Dedifferentiated amniotic fluid mesenchymal stem cell (primary cell): ENCODE measurements at regions not wholly inside any gene's neighbourhood (a gene's known extent, or its start where the extent isn't known, plus 50 kb on each side); places are given as distances from the start of the nearest gene placed in this dataset.

Source experiments
- DNase-seq: peaks from one replicate; pipeline ENCODE4 v3.0.0-alpha.2; 2016; ENCODE audit errors: extremely low spot score

DNA sequence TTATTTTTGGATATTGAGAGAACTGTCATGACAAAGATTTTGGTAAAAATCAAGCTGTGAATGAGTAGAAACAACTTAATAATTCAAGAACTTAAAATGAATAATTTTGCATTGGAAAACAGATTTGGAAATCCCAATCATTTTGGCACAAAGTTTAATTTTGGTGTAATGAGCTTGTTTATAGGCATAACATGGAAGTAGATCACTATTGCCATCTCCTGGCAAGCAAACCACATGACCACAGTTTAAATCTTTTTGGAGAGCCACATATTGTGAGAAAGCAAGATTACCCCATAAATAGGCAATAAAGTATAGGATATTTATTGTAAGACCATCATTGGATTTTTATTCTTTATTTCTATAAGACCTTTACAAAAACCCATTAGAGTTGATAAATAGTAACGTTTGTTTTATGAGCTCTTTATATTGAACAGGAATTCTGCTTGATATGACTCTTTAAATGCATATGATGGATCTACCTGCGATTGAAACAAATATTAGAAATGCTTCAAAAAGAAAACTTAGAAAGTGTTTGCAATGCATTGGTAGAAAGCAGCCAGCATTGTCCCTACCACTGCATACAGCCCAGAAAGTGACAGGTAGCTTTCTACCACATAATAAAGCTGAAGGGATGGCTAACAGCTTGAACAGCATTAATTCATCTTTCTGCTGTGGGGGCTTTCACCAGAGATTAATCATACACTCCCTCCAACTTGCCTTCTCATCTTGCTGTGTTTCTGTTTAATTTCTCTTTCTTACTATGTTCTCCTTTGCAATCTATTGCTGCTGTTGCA lies 766.8 kb downstream of the TBL1XR1 start:
- DNase-seq: peak; percentile 79

DNA sequence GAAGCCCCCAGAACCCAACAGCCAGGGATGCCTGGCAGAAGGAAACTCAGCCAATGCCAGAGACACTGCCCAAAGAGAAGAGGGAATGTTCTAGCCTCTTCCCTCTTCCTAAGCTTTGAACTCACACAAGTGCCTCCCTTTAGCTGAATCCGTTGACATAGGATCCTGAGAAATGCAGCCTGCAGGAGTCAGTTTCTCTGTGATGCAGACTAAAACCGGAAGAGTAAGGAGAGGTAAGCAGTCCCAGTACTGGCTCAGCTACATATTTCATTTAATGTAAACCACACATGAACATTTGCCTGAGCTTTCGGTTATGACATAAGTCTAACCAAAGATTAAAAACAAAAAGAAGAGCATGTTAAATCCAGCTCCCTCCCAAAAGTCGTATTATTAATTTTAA lies 768.7 kb downstream of the TBL1XR1 start:
- no peak for DNase-seq

DNA sequence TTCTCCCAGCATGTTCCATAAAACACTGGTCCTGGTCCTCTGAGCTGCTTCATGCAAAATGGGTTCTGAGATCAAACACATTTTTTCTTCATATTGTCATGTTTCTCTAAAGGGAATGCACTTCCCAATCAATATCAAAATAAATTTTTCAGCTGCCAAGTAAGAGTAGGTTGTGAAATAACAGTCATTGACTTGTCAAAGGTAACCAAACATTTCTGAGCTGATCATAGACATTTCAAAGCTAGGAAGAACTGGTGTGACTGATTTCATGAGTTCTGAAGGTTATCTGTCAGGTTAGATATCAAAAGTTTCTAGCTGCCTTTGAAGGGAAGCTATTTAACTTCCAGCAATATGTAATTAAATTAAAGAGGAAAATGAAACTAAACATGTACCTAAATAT lies 770.9 kb downstream of the TBL1XR1 start:
- DNase-seq: no peak

DNA sequence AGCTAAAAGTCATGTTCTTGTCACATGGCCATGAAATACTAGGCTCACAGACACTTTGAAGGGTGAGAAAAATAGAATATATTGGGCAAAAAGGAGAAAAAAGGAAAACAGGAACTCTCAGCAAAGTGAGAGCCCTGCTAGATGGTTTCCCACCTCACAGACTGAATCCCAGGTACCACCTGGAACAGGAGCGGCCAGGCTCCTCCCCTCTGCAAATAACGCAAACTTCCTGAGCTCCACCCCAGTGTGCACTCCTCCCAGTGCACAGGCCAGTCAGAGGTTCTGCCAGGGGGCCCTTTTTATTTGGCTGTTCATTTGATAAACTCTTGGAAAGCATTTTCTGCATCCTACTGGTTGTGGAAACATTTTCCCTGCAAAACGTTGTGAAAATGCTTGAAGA lies 780.4 kb downstream of the TBL1XR1 start:
- no peak for DNase-seq

DNA sequence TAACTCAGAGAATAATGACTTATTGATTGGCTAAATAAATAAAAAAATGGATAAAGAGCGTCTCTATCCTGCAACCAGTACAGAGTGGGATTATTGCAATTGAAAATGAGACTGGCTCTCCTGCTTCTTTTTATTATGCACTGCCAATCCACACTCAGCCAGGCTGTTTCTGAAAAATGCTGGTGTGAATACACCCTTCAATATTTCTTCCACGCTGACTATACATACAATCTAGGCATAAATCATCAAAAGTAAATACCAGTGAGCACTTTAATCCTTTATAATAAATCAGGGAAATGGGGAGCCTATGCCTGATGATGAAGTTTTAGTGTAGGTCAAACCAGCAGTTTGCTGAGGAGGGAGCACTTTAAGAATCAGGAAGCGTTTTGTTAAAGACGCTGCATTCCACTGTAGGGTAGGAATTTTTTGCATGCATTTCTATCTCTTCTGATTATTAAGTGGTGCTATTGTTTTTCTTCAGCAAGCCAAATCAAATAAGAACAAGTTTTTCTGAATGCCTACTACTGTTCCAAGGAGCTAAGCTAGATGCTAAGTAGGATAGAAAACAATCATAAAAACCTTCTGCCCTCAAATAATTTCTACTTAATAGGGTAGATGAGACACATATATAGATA lies 781.5 kb downstream of the TBL1XR1 start:
- no peak for DNase-seq

DNA sequence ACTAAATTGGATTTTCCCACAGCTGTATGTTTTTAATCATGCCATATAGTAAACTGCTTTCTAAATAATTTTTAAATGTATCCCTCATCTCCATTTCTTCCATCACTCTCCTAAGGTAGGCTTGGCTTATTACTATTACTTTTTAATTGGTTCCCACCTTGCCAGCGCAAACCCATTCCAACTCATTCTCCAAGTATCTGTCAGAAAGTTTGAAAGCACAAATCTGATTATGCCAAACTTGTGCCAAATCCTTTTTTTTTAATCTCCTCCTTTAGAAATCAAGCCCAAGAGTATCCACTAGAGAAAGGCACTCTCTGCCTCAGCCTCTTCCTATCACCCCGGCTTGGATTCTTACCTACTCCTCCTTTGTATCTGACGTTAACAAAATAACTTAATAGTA lies 784.5 kb downstream of the TBL1XR1 start:
- DNase-seq: no peak

DNA sequence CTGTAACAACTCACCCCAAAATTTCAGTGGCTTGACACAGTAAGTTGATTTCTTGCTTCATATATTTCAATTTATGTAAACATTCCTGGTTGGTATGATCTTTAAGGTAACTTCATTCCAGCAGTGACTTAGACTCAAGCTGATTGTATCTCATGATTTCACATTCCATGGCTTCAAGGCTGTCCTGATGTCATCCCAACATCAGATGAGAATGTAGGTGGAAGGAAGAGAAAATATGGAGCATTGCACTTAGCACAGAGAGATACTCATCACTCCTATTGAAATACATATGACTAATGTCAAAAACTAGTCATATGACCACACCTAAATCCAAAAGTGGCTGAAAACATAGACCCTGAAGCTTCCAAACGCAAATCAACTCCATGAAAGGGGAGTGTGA lies 793.8 kb downstream of the TBL1XR1 start:
- no peak for DNase-seq

DNA sequence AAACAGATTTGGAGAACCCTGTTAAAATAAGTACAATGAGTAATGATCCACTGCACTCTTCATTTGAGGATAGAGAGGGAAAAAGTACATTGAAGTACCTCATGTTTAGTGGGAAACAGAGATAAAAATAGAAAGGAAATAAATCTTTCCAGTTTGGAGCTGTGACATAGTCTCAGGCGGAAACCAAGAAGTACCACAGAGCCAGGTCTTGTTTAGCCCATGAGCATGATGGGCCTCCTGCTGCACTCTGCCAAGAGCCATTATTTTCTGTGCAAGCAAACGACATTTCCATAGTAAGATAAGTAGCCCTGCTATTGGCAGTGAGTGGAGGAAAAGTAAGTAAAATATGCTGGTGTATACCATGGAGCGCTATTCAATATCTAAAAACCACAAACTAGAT lies 796.1 kb downstream of the TBL1XR1 start:
- DNase-seq: no peak

DNA sequence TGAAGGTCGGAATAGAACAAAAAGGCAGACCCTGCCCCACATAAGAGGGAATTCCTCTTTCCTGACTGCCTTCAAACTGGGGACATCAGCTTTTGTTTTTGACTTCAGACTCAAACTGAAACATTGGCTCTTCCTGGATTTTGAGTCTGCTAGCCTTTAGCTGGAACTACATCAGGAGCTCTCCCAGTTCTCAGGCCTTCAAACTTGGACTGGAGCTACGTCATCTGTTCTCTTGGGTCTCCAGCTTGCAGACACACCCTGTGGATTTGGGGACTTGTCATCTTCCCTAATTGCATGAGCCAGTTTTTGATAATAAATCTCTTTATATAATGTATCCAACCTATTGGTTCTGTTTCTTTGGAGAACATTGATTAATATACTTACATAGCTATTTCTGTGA lies 798.1 kb downstream of the TBL1XR1 start:
- DNase-seq: no peak

DNA sequence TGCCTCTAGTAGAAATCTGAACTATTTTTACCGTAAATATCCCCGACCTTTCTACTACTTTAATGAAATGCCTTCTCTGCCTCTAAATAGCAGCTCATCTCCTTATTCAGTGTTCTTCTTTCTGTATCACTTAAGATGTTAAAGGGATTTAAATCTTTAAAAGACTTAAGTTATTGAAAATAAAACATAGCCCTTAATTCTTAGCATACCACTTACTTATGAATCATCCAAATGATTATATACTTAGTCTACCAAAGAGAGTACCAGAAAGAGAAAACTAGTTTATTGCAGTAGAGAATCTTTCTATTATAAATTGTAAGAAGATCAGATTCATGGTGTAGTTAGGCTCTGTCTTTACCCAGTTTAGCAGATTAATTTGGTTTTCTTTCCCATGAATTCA lies 802.0 kb downstream of the TBL1XR1 start:
- DNase-seq: no peak

DNA sequence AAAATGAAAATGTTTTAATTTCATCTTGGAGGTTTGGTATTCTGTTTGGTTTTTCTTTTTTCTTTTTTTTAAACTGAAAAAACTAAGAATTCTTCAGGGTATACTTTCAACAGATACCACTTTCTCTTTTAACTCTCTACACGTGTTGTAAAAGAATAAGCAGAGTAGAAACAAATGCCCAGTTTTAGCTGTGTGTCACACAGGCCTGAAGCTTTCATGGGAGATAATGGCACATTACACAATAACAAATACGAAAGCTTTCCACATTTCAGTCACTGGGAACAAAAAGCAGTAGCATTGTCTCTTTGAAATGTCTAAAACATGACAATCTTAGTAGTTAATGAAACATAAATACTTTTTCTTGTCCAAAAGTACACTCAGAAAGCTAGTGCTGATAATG lies 818.5 kb downstream of the TBL1XR1 start:
- no peak for DNase-seq

DNA sequence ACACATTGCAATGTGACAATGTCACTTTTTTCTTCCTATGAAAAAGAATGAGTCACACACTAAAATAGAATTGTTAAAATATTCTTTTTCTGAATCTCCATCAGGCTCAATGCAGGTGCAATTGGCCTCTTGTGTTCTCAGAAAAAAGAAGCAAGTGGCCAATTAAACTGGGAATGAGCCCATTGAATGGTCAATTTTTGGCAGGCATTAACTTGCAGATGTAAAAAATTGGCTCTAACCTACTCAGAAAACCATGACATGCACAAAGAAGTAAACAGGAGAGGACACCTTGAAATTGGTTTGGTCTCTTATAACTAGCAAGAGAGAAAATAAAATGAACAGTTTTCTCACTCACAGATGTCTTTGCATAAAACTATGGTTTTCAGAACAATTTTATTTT lies 820.8 kb downstream of the TBL1XR1 start:
- DNase-seq: no peak

DNA sequence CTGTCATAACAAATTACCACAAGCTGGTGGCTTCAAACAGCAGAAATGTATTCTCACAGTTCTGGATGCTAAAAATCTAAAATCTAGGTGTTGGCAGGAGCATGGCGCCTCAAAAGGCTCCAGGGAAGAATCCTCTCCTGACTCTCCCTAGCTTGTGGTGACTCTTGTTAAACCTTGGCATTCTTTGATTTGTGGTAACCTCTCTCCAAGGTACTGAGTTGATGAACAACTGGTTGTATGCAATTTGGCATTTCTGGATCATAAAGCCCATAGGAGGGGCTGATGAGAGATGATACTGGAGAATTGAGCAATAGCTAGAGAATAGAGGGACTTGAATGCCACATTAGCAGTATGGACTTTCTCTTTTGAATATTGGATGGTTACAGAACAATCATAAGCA lies 821.8 kb downstream of the TBL1XR1 start:
- DNase-seq: no peak

DNA sequence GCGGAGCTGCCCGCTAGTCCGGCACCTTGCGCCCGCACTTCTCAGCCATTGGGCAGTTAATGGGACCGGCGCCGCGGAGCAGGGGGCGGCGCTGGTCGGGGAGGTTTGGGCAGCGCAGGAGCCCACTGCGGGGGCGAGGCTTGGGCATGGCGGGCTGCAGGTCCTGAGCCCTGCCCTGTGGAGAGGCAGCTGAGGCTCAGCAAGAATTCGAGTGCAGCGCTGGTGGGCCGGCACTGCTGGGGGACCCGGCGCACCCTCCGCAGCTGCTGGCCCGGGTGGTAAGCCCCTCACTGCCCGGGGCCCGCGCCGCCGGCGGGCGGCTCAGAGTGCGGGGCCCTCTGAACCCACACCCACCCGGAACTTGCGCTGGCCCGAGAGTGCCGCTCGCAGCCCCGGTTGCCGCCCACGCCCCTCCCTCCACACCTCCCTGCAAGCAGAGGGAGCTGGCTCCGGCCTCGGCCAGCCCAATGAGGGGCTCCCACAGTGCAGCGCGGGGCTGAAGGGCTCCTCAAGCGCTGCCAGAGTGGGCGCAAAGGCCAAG lies 835.0 kb downstream of the TBL1XR1 start:
- DNase-seq: no peak

DNA sequence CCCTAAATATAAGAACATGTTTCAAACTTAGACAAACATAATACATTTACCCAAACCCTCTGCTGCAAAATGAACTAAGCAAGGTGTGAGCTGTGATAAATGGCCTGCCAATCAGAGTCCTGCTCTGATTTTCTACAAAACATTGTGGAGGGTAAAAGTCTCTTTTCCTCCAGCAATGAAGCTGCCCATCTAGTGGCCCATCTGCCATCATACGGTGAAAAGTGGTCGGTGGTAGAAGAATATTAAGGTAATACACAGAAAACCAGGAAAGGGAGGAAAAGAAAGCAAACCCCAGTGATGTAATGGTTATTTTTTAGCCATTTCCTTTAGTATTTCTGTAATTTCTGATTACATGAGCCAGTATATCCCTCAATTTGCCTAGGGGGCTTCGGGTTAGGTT lies 838.1 kb downstream of the TBL1XR1 start:
- no peak for DNase-seq

DNA sequence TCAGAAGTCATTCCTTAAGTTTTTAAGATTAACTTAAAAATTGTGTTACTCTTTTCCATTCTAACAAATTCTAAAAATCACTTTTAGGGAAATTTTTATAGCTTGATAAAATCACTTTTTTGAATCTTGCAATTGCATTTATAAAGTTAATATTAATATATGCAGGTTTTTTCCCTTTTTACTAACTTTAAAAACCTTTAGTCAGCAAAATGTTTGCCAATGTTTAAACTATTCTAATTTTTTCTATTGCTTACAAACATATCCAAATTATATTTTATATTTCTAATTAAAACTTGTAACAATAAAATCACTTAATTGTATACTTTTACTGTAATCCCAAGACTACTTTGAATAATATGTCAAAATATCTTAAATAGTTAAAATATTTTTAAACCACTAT lies 839.4 kb downstream of the TBL1XR1 start:
- DNase-seq: no peak

DNA sequence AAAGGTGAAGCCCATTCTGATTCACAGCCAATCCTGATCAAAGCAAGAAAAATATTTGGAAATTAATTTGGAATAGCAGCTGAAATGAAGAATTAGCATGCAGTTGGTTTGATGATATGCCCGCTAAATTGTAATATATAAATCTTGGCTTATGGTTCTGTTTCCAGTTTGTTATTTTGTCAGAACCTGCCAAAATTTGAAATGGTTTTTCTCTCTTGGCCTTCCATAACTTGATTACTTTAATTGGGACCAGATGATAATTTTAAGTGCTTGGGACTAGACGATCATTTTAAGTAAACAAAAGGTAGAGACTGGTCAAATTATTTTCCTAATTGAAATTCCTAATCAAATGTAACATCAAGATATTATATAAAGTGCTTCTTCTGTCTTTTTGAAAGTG lies 842.4 kb downstream of the TBL1XR1 start:
- no peak for DNase-seq

DNA sequence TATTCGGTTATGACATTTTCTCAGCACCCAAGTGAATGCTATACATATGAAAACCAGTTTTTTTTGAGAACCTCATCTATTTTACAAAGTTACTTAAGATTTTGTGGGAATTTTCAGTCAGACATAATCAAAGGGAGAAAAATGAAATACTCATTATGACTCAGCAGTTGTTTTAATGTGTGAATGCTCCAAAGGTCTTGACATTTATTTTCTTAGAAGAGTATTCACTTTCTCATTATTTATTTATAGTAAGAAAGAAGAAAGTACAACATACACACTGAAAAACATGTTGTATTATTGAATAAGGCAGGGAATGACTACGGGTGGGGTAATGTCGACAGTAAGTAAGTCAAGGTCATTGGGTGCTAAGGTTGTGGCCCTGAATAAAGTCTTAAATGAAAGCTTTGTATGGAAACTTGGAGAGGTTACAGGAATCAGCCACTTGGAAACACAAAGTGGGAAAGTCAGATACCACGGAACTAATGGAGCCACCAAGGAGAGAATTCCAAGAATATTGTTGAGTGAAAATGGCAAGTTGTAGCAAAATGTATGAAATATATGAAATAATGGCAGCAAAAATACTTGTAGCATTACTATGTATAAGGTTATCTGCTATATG lies 844.5 kb downstream of the TBL1XR1 start:
- DNase-seq: peak; percentile 53

DNA sequence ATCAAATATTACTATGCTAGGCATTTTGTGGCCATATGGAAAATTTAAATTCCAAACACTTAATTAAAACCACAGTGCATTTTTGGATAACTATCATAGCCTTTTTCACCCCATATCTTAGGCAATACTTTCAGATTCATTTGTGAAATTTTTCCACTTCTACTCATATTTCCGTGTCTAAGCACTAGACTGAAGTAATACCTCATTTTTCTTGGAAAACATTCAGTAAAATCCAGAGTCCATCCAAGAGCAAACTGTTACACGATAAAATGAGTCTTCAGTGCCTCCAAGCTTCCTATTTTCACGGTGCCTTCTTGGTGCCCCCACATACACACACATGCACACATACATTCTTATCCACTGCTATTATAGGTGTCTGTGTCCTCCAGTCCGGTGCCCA lies 845.9 kb downstream of the TBL1XR1 start:
- DNase-seq: peak; percentile 25

DNA sequence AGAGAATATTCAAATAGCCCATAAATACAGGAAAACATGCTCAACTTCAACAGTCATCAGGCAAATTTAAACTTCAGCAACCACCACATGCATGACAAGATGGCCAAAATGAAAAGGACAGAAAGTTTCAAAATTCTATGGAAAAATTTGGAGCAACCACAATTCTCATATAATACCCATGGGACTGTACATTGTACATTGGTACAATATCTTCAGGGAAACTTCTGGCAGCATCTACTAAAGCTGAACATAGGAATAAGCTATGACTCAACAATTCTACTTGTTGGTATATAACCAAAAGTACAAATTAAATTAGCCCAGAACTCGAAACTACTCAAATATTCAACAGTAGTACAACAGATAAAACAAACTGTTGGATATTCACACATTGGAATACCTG lies 847.6 kb downstream of the TBL1XR1 start:
- DNase-seq: no peak

DNA sequence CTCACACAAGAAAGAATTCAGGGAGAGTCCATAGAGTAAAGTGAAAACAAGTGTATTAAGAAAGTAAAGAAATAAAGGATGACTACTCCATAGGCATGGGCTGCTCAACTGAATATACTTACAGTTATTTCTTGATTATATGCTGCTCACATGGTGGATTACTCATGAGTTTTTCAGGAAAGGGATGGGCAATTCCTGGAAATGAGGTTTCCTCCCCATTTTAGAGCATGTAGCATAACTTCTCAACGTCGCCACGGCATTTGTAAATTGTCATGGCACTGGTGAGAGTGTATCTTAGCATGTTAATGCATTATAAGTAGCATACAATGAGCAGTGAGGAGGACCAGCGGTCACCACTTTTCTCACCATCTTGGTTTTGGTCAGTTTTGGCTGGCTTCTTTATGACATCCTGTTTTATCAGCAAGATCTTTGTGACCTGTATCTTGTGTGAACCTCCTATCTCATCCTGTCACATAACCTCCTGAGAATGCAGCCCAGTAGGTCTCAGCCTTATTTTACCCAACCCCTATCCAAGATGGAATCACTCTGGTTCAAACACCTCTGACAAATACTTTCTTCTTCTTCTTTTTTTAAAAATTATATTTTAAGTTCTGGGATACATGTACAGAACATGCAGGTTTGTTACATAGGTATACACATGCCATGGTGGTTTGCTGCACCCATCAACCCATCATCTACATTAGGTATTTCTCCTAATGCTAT lies 849.7 kb downstream of the TBL1XR1 start:
- DNase-seq: no peak

DNA sequence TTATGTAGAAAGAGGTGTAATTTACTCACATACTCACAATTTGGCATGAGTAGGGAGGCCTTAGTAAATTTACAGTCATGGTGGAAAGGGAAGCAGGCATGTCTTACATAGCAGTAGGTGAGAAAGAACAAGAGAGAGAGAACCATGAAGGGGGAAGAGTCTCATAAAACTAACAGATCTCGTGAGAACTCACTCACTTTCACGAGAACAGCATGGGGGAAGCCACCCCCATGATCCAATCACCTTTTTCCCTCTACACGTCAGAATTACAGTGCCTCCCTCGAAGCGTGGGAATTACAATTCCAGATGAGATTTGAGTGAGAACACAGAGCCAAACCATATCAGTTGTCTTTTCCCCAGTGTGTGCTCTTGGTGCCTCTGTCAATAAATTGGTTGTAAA lies 855.3 kb downstream of the TBL1XR1 start:
- DNase-seq: no peak
